Thyroid gland (tissue), 4 donors: ENCODE measurements at regions not wholly inside any gene's neighbourhood (a gene's known extent, or its start where the extent isn't known, plus 50 kb on each side); places are given as distances from the start of the nearest gene placed in this dataset.

Experiments used
- CTCF ChIP-seq, 6 experiments: fragments of 200-600 bp in 3 of 6; fragments of 450-650 bp in 3 of 6; sonication (generic) in 3 of 6; IDR thresholded peaks; one replicate each; pipeline ENCODE4 v1.5.1; 2016 to 2019; ENCODE audit warnings: antibody characterized with exemption in 6 of 6, mild to moderate bottlenecking in 2 of 6, inconsistent platforms in 1 of 6, moderate library complexity in 1 of 6
- POLR2A ChIP-seq, 2 donors: fragments of 450-650 bp; IDR thresholded peaks; one replicate each; pipeline ENCODE4 v1.6.1; 2017; ENCODE audit warnings: antibody characterized with exemption in 2 of 2, mild to moderate bottlenecking in 2 of 2, moderate library complexity in 1 of 2

GRCh38 chr2:51638811-51639210, 606.9 kb upstream of the NRXN1 start:
- TF ChIP-seq CTCF (IDR thresholded peaks at IDR 0.05): no peak
- TF ChIP-seq POLR2A (IDR thresholded peaks at IDR 0.05): no peak
